GM23248 (cell line): ENCODE measurements at regions not wholly inside any gene's neighbourhood (a gene's known extent, or its start where the extent isn't known, plus 50 kb on each side); places are given as distances from the start of the nearest gene placed in this dataset.

Experiments
- EZH2 ChIP-seq: fragments of 200-600 bp; sonication (generic); IDR thresholded peaks from 2 replicates; pipeline ENCODE4 v1.6.1; 2018; ENCODE audit warnings: antibody characterized with exemption, mild to moderate bottlenecking; ENCODE audit not compliant: insufficient read depth, poor library complexity, severe bottlenecking
- EZH2phosphoT487 ChIP-seq: fragments of 200-600 bp; sonication (generic); IDR thresholded peaks from 2 replicates; pipeline ENCODE4 v1.6.1; 2018; ENCODE audit warnings: antibody characterized with exemption, moderate library complexity, mild to moderate bottlenecking, low read depth; ENCODE audit not compliant: insufficient read depth

DNA sequence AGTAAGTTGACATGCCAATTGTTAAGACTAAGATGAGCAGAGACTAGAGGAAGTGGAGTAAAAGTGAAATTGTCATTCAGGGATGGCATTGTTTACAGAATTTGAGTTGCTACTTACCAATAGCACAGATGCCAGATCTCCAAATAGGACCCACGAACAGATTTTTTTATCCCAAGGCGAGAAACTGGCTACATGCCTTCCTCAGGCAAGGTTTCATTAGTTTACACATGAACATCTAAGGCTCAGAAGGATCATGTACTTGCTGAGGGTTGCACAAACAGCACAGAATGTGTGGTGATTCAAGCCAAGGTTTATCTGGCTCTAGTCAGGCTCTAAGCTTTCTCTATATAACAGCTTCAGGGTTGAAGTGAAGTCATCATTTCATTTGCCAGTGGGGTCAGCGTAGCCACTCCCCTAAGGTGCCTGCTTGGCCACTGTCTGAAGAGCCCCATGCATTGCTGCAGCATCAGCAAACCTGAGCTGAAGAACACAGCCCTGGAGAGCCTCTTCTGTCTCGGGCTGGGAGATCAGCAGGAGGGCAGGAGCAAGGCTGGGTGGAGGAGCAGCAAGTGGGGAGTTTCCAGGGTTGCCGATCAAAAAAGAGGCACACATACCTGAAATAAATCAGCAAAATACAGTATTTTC is 193.0 kb upstream of the LCORL start:
- no peak for TF ChIP-seq EZH2phosphoT487
- TF ChIP-seq EZH2, result no peak
